Endothelial cell of umbilical vein (primary cell): ENCODE measurements at regions not wholly inside any gene's neighbourhood (a gene's known extent, or its start where the extent isn't known, plus 50 kb on each side); places are given as distances from the start of the nearest gene placed in this dataset.

Source experiments
- BruUV-seq: library from RNA; stranded (reverse); fragments of 400-500 nt; replicated peaks from 2 replicates; lab custom pipeline; 2021; lab: Mats Ljungman, UMichigan
- CTCF ChIA-PET: fragments of 300-600, 350-600 bp; sonication (Branson Sonifier 250); formaldehyde crosslinking; loops from one replicate; lab custom pipeline; 2021; ENCODE audit warnings: antibody characterized with exemption, inconsistent platforms; lab: Charles Lee
- POLR2A ChIA-PET: fragments of 300-600, 350-600 bp; sonication (Branson Sonifier 250); formaldehyde crosslinking; loops from one replicate; lab custom pipeline; 2021; ENCODE audit warnings: antibody characterized with exemption, inconsistent platforms; lab: Charles Lee
- DNase-seq: peaks from one replicate; pipeline ENCODE4 v3.0.0-alpha.2; 2011; ENCODE audit warnings: low read depth, low spot score
- FAIRE-seq: peaks from 2 replicates; lab custom pipeline; 2011; peaks lifted over from hg19 to GRCh38; lab: Jason Lieb, UNC
- H2AFZ ChIP-seq: 2 replicates; pipeline ENCODE4 v1.6.0; 2012; ENCODE audit warnings: low read depth, low read length, control low read depth, inconsistent platforms
- H3K27ac ChIP-seq: 2 replicates; pipeline ENCODE4 v1.5.1; 2011; ENCODE audit warnings: low read depth, mild to moderate bottlenecking, control low read depth, low read length, moderate library complexity; ENCODE audit not compliant: insufficient read depth
- H3K27me3 ChIP-seq, 2 experiments: 2 replicates each; pipeline versions ENCODE4 v1.6.0 to v1.6.1; 2011; ENCODE audit warnings: low read length in 2 of 2, mixed read lengths in 1 of 2; ENCODE audit not compliant: control insufficient read depth in 2 of 2, insufficient read depth in 2 of 2
- H3K36me3 ChIP-seq, 2 experiments: 2 replicates in 1 of 2; 3 replicates in 1 of 2; pipeline ENCODE4 v1.5.1; 2011; ENCODE audit warnings: low read length in 2 of 2, mild to moderate bottlenecking in 1 of 2, moderate library complexity in 1 of 2; ENCODE audit not compliant: control insufficient read depth in 2 of 2, insufficient read depth in 2 of 2; ENCODE audit errors: extremely low read depth in 1 of 2
- H3K4me1 ChIP-seq: 3 replicates; pipeline ENCODE4 v1.5.1; 2011; ENCODE audit warnings: mild to moderate bottlenecking, low read length; ENCODE audit not compliant: control insufficient read depth, insufficient read depth; ENCODE audit errors: extremely low read depth
- H3K4me2 ChIP-seq: 2 replicates; pipeline ENCODE4 v1.6.1; 2011; ENCODE audit warnings: low read length, control low read depth, mixed read lengths; ENCODE audit not compliant: insufficient read depth
- H3K4me3 ChIP-seq, 3 experiments: fragments of 200-600 bp in 1 of 3; sonication (generic), shearing (Covaris generic) in 1 of 3; replicated peaks in 1 of 3; 2 replicates each; pipeline ENCODE4 v1.5.1; 2011 to 2016; ENCODE audit warnings: control low read depth in 3 of 3, low read length in 3 of 3, mild to moderate bottlenecking in 2 of 3, inconsistent platforms in 1 of 3, low read depth in 1 of 3, moderate library complexity in 1 of 3; ENCODE audit not compliant: insufficient read depth in 1 of 3
- H3K79me2 ChIP-seq: 2 replicates; pipeline ENCODE4 v1.6.0; 2012; ENCODE audit warnings: low read length, inconsistent platforms; ENCODE audit not compliant: control insufficient read depth, insufficient read depth
- H3K9ac ChIP-seq: replicated peaks from 2 replicates; pipeline ENCODE3; 2011; ENCODE audit warnings: low read length, control low read depth; ENCODE audit not compliant: insufficient read depth; ENCODE audit errors: extremely low read depth
- H3K9me1 ChIP-seq: replicated peaks from 3 replicates; pipeline ENCODE4 v1.6.0; 2011; ENCODE audit warnings: mild to moderate bottlenecking, low read length; ENCODE audit not compliant: control insufficient read depth, insufficient read depth; ENCODE audit errors: extremely low read depth
- H3K9me3 ChIP-seq: replicated peaks from 2 replicates; pipeline ENCODE4 v1.5.1; 2012; ENCODE audit warnings: low read length, inconsistent platforms; ENCODE audit not compliant: control insufficient read depth, insufficient read depth
- H4K20me1 ChIP-seq: replicated peaks from 2 replicates; pipeline ENCODE3; 2011; ENCODE audit warnings: mild to moderate bottlenecking, low read length; ENCODE audit not compliant: control insufficient read depth, insufficient read depth; ENCODE audit errors: extremely low read depth
- CTCF ChIP-seq, 2 donors: IDR thresholded peaks; 1 replicate in 1 of 2; 2 replicates in 1 of 2; pipeline ENCODE4 v1.5.1; 2011; ENCODE audit warnings: low read length in 2 of 2, mild to moderate bottlenecking in 2 of 2, moderate library complexity in 2 of 2, control low read depth in 1 of 2, inconsistent platforms in 1 of 2, low read depth in 1 of 2; ENCODE audit not compliant: insufficient read depth in 1 of 2; ENCODE audit errors: extremely low read depth in 1 of 2
- EZH2 ChIP-seq: IDR thresholded peaks from 2 replicates; pipeline ENCODE4 v1.6.1; 2012; ENCODE audit warnings: borderline replicate concordance, low read depth, mild to moderate bottlenecking, moderate library complexity, low read length, inconsistent platforms; ENCODE audit not compliant: severe bottlenecking
- FOS ChIP-seq: IDR thresholded peaks from 2 replicates; pipeline ENCODE4 v1.6.1; 2011; ENCODE audit warnings: mild to moderate bottlenecking, low read length, moderate library complexity, borderline replicate concordance; ENCODE audit not compliant: insufficient read depth
- GATA2 ChIP-seq: IDR thresholded peaks from 2 replicates; pipeline ENCODE4 v1.7.0; 2011; ENCODE audit warnings: low read depth, mild to moderate bottlenecking, moderate library complexity, mixed read lengths, low read length; ENCODE audit not compliant: insufficient read length, insufficient read depth
- JUN ChIP-seq: IDR thresholded peaks from 2 replicates; pipeline ENCODE4 v1.6.1; 2011; ENCODE audit warnings: borderline replicate concordance, low read depth; ENCODE audit not compliant: insufficient read length, insufficient read depth
- MAX ChIP-seq: IDR thresholded peaks from 2 replicates; pipeline ENCODE4 v1.6.1; 2011; ENCODE audit not compliant: insufficient read depth, insufficient read length
- MYC ChIP-seq: IDR thresholded peaks from one replicate; pipeline ENCODE4 v1.6.1; 2011; ENCODE audit warnings: mild to moderate bottlenecking, low read depth, low read length
- POLR2A ChIP-seq: IDR thresholded peaks from 2 replicates; pipeline ENCODE4 v1.6.1; 2012; ENCODE audit warnings: low read depth, mild to moderate bottlenecking, control low read depth, low read length
- POLR2AphosphoS5 ChIP-seq: IDR thresholded peaks from 2 replicates; pipeline ENCODE4 v1.6.1; 2012; ENCODE audit warnings: low read depth, mild to moderate bottlenecking, control low read depth, low read length, moderate library complexity; ENCODE audit not compliant: insufficient read depth
- dilution Hi-C: fragments of 300-500 bp; cut with MboI; formaldehyde crosslinking; loops from one replicate; pipeline ENCODE4 v1.15.0; 2019; ENCODE audit warnings: low sequenced_read_pairs; ENCODE audit not compliant: extremely low pct_ligation_motif_present
- intact Hi-C: fragments of 100-400 bp; cut with micrococcal nuclease; formaldehyde crosslinking; loops from one replicate; pipeline ENCODE4 v1.10.0; 2022

GRCh38 chr13:90690458-90691080 lies 656.9 kb upstream of the MIR17HG start:
- no peak for TF ChIP-seq CTCF (IDR thresholded peaks at IDR 0.05; ENCODE audit: extremely low read depth in 1 of 2, insufficient read depth in 1 of 2, low read depth in 1 of 2, low read length in 2 of 2)
- no peak for TF ChIP-seq MYC
- no peak for TF ChIP-seq GATA2
- no peak for TF ChIP-seq JUN
- no peak for TF ChIP-seq EZH2
- no peak for TF ChIP-seq POLR2A
- TF ChIP-seq FOS = no peak
- TF ChIP-seq POLR2AphosphoS5 = no peak
- no peak for TF ChIP-seq MAX
- no peak overlapping the region for H3K4me2 ChIP-seq
- H3K4me1 ChIP-seq = no peaks in the 10 kb centered on the region
- no peak overlapping the region for H2AFZ ChIP-seq
- ChIA-PET CTCF (no interaction called here), POLR2A (no interaction called here)
- H3K36me3 ChIP-seq = no peaks in the 10 kb centered on the region
- dilution Hi-C loops (no loop called here), intact Hi-C loops (no loop called here)
- no peak overlapping the region for H3K9ac ChIP-seq
- no peaks in the 10 kb centered on the region for H4K20me1 ChIP-seq
- H3K27me3 ChIP-seq = no peaks in the 10 kb centered on the region
- no peak overlapping the region for H3K4me3 ChIP-seq
- H3K9me1 ChIP-seq = no peaks in the 10 kb centered on the region
- DNase-seq (no peak), FAIRE-seq (no peak)
- H3K9me3 ChIP-seq = no peaks in the 10 kb centered on the region
- no peaks in the 10 kb centered on the region for H3K79me2 ChIP-seq
- no TSS peak for BruUV-seq
- H3K27ac ChIP-seq = no peak overlapping the region
